Hepatocyte (in vitro differentiated cells): ENCODE measurements at regions not wholly inside any gene's neighbourhood (a gene's known extent, or its start where the extent isn't known, plus 50 kb on each side); places are given as distances from the start of the nearest gene placed in this dataset.

Experiments
- DNase-seq: peaks from one replicate; pipeline ENCODE4 v3.0.0-alpha.2; 2016; ENCODE audit warnings: low spot score
- H2AFZ ChIP-seq: fragments of 200-600 bp; sonication (generic); 2 replicates; pipeline ENCODE4 v1.6.0; 2016; ENCODE audit warnings: antibody characterized with exemption, mild to moderate bottlenecking
- H3K27ac ChIP-seq: fragments of 200-600 bp; sonication (generic); 2 replicates; pipeline ENCODE4 v1.5.1; 2016; ENCODE audit warnings: mild to moderate bottlenecking
- H3K27me3 ChIP-seq: fragments of 200-600 bp; sonication (generic); 2 replicates; pipeline ENCODE4 v1.6.1; 2016
- H3K36me3 ChIP-seq: fragments of 200-600 bp; sonication (generic); replicated peaks from 2 replicates; pipeline ENCODE4 v1.5.1; 2016; ENCODE audit warnings: low read depth; ENCODE audit not compliant: insufficient read depth
- H3K4me1 ChIP-seq: fragments of 200-600 bp; sonication (generic); 2 replicates; pipeline ENCODE4 v1.5.1; 2016; ENCODE audit warnings: mild to moderate bottlenecking, moderate library complexity; ENCODE audit not compliant: insufficient read depth
- H3K4me2 ChIP-seq: fragments of 200-600 bp; sonication (generic); 2 replicates; pipeline ENCODE4 v1.6.0; 2016
- H3K4me3 ChIP-seq: fragments of 200-600 bp; sonication (generic); 2 replicates; pipeline ENCODE4 v1.5.1; 2016; ENCODE audit warnings: mild to moderate bottlenecking
- H3K79me2 ChIP-seq: fragments of 200-600 bp; sonication (generic); 2 replicates; pipeline ENCODE4 v1.6.0; 2017; ENCODE audit warnings: mild to moderate bottlenecking
- H3K9me2 ChIP-seq: fragments of 200-600 bp; sonication (generic); replicated peaks from 2 replicates; pipeline ENCODE4 v1.6.0; 2017; ENCODE audit warnings: mild to moderate bottlenecking; ENCODE audit not compliant: insufficient read depth
- H3K9me3 ChIP-seq: fragments of 200-600 bp; sonication (generic); 2 replicates; pipeline ENCODE4 v1.5.1; 2016; ENCODE audit warnings: low read depth, mild to moderate bottlenecking
- H4K20me1 ChIP-seq: fragments of 200-600 bp; sonication (generic); 2 replicates; pipeline ENCODE4 v1.6.0; 2016; ENCODE audit warnings: mild to moderate bottlenecking; ENCODE audit not compliant: insufficient read depth, poor library complexity, severe bottlenecking
- EZH2 ChIP-seq: fragments of 200-600 bp; sonication (generic); IDR thresholded peaks from 2 replicates; pipeline ENCODE4 v1.6.1; 2016; ENCODE audit warnings: antibody characterized with exemption, mild to moderate bottlenecking, borderline replicate concordance
- EZH2phosphoT487 ChIP-seq: fragments of 200-600 bp; sonication (generic); IDR thresholded peaks from one replicate; pipeline ENCODE4 v1.6.1; 2018; ENCODE audit warnings: antibody characterized with exemption, mild to moderate bottlenecking, low read depth, moderate library complexity; ENCODE audit not compliant: unreplicated experiment, severe bottlenecking
- WGBS: methylation state at CpG from one replicate; pipeline ENCODE4 v1.1.6; 2016; ENCODE audit warnings: low lambda C conversion rate; ENCODE audit errors: missing lambda C conversion rate; 5-methylcytosine and 5-hydroxymethylcytosine counted together
- TF ChIP-seq, protein P1 (sequence below): fragments of 200-600 bp; sonication (generic); IDR thresholded peaks from 2 replicates; pipeline ENCODE4 v1.5.1; 2016; ENCODE audit warnings: antibody characterized with exemption, mild to moderate bottlenecking; ENCODE audit not compliant: poor library complexity

GRCh38 chr2:78304678-78305077 is 720.8 kb upstream of the REG3G start:
- no peaks in the 10 kb centered on the region for H4K20me1 ChIP-seq
- H3K4me2 ChIP-seq = no peak overlapping the region
- no peak overlapping the region for H3K27ac ChIP-seq
- no peak for DNase-seq
- no peak overlapping the region for H3K4me3 ChIP-seq
- no peak overlapping the region for H2AFZ ChIP-seq
- no peaks in the 10 kb centered on the region for H3K9me3 ChIP-seq
- no peaks in the 10 kb centered on the region for H3K4me1 ChIP-seq
- H3K9me2 ChIP-seq = no peaks in the 10 kb centered on the region
- no peaks in the 10 kb centered on the region for H3K27me3 ChIP-seq
- no peak for TF ChIP-seq EZH2phosphoT487
- TF ChIP-seq, protein P1, sequence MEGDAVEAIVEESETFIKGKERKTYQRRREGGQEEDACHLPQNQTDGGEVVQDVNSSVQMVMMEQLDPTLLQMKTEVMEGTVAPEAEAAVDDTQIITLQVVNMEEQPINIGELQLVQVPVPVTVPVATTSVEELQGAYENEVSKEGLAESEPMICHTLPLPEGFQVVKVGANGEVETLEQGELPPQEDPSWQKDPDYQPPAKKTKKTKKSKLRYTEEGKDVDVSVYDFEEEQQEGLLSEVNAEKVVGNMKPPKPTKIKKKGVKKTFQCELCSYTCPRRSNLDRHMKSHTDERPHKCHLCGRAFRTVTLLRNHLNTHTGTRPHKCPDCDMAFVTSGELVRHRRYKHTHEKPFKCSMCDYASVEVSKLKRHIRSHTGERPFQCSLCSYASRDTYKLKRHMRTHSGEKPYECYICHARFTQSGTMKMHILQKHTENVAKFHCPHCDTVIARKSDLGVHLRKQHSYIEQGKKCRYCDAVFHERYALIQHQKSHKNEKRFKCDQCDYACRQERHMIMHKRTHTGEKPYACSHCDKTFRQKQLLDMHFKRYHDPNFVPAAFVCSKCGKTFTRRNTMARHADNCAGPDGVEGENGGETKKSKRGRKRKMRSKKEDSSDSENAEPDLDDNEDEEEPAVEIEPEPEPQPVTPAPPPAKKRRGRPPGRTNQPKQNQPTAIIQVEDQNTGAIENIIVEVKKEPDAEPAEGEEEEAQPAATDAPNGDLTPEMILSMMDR = no peak
- no peak for TF ChIP-seq EZH2
- WGBS = 35% methylated on average over 1 of the region's 1 CpG
- H3K36me3 ChIP-seq = no peaks in the 10 kb centered on the region
- H3K79me2 ChIP-seq = no peaks in the 10 kb centered on the region

DNA sequence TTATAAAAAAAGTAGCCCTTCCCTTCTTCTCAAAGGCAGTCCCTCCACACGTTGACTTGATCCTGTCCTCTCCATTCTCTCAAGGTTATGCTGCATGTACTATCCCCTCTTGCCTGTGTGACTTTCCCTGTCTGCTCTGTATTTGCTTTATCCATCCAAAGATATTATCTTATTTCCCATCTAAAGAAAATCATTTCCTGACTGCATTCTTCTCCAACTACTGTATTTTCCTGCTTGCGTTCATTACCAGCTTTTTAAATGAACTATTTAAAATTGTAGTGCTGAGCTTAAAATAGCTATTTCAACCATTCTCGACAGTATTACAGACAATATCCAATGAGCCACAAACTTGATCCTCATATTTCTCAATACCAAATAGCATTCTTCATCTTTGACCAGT is 716.0 kb upstream of the REG3G start:
- Histone ChIP-seq H3K4me1 (no peaks in the 10 kb centered on the region), H3K27ac (no peak overlapping the region), H3K79me2 (no peaks in the 10 kb centered on the region), H2AFZ (no peak overlapping the region), H3K9me2 (no peaks in the 10 kb centered on the region), H3K36me3 (no peaks in the 10 kb centered on the region), H3K4me3 (no peak overlapping the region), H3K27me3 (no peaks in the 10 kb centered on the region), H4K20me1 (no peaks in the 10 kb centered on the region), H3K9me3 (no peaks in the 10 kb centered on the region), H3K4me2 (no peak overlapping the region)
- no peak for DNase-seq
- WGBS = 81% methylated on average over 3 of the region's 3 CpGs
- TF ChIP-seq, protein P1 = no peak
- TF ChIP-seq EZH2phosphoT487 (no peak), EZH2 (no peak)

DNA sequence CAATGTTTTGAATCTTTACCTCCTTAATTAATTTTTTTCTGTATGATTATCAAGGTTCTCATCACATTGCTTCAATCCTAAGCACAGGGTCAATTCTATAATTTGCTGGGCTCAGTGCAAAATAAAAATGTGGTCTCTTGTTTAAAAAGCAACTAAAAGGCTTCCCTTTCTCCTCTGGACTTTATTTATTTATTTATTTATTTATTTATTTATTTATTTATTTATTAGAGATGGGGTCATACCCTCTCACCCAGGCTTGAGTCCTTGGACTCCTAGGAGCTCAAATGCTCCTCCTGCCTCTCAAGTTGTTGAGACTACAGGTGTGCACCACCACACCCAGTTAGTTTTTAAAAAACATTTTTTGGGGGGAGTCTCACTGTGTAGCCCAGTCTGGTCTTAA is 710.1 kb upstream of the REG3G start:
- no peak for DNase-seq
- Histone ChIP-seq H3K9me3 (no peaks in the 10 kb centered on the region), H2AFZ (no peak overlapping the region), H3K27me3 (no peaks in the 10 kb centered on the region), H3K4me2 (no peak overlapping the region), H3K4me3 (no peak overlapping the region), H3K27ac (no peak overlapping the region), H4K20me1 (no peaks in the 10 kb centered on the region), H3K36me3 (no peaks in the 10 kb centered on the region), H3K9me2 (no peaks in the 10 kb centered on the region), H3K4me1 (no peaks in the 10 kb centered on the region), H3K79me2 (no peaks in the 10 kb centered on the region)
- TF ChIP-seq, protein P1 = no peak
- TF ChIP-seq EZH2phosphoT487 (no peak), EZH2 (no peak)

DNA sequence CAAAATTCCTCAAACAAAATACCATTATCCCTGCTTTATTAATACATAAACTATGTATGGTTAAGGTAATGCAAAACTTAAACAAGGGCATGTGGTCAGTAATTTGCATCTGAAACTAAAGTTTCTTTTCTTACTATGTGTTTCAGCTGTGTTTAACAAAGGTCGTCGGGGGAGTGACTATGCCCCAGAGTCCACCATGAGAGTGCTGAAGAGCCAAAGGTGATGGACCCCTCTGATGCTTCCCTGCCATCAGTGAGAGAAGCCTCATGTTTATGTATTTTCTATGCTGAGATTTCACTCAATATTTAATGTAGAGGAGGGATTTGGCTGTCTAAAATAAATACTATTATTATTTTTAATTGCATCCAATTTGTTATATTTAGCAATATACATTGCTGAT is 707.2 kb upstream of the REG3G start:
- DNase-seq = no peak
- TF ChIP-seq EZH2 (no peak), EZH2phosphoT487 (no peak)
- TF ChIP-seq, protein P1 = no peak
- Histone ChIP-seq H3K4me2 (no peak overlapping the region), H3K9me2 (no peaks in the 10 kb centered on the region), H3K27ac (no peak overlapping the region), H3K4me1 (no peaks in the 10 kb centered on the region), H3K9me3 (no peaks in the 10 kb centered on the region), H2AFZ (no peak overlapping the region), H3K27me3 (no peaks in the 10 kb centered on the region), H4K20me1 (no peaks in the 10 kb centered on the region), H3K79me2 (no peaks in the 10 kb centered on the region), H3K4me3 (no peak overlapping the region), H3K36me3 (no peaks in the 10 kb centered on the region)
- WGBS = 81% methylated on average over 2 of the region's 2 CpGs
